ENCODE measurements at regions not wholly inside any gene's neighbourhood (a gene's known extent, or its start where the extent isn't known, plus 50 kb on each side); places are given as distances from the start of the nearest gene placed in this dataset.

DNA sequence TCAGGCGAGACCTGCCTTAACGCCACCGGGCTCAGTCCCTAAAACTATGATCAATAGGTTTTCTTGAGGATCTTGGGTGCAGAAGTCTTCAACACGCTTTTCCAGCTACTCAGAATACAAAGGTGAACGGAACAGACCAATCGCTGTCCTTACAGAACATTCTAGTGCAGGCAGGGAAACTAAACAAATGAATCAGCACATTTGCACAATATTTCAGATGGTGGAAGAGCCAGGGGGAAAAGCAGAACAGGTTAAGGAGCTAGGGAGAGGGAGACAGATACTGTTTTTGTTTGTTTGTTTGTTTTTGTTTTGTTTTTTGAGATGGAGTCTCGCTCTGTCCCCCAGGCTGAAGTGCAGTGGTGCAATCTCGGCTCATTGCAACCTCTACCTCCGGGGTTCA, 271.1 kb downstream of the TFAP2C start:
- H3K36me3 ChIP-seq (ENCODE audit: insufficient read depth, low read length) = no peaks in the 10 kb centered on the region
- no peaks in the 10 kb centered on the region for H4K20me1 ChIP-seq (ENCODE audit: insufficient read depth)
- H3K79me2 ChIP-seq (replicated peaks; ENCODE audit: insufficient read depth, low read length) = no peaks in the 10 kb centered on the region
- no peak overlapping the region for H2AFZ ChIP-seq (ENCODE audit: low read depth, low read length)
- H3K9ac ChIP-seq (ENCODE audit: low read length) = no peak overlapping the region
- no peak overlapping the region for H3K4me3 ChIP-seq (ENCODE audit: low read length)
- no peaks in the 10 kb centered on the region for H3K9me3 ChIP-seq (ENCODE audit: low read length)
- H3K9me2 ChIP-seq (ENCODE audit: insufficient read depth, low read length) = no peaks in the 10 kb centered on the region
- no peak for TF ChIP-seq TAF1 (IDR thresholded peaks at IDR 0.05; ENCODE audit: low read depth)
- TF ChIP-seq, protein P1, sequence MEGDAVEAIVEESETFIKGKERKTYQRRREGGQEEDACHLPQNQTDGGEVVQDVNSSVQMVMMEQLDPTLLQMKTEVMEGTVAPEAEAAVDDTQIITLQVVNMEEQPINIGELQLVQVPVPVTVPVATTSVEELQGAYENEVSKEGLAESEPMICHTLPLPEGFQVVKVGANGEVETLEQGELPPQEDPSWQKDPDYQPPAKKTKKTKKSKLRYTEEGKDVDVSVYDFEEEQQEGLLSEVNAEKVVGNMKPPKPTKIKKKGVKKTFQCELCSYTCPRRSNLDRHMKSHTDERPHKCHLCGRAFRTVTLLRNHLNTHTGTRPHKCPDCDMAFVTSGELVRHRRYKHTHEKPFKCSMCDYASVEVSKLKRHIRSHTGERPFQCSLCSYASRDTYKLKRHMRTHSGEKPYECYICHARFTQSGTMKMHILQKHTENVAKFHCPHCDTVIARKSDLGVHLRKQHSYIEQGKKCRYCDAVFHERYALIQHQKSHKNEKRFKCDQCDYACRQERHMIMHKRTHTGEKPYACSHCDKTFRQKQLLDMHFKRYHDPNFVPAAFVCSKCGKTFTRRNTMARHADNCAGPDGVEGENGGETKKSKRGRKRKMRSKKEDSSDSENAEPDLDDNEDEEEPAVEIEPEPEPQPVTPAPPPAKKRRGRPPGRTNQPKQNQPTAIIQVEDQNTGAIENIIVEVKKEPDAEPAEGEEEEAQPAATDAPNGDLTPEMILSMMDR (IDR thresholded peaks at IDR 0.05; ENCODE audit: poor library complexity, severe bottlenecking) = no peak
- TF ChIP-seq MXI1 (conservative IDR thresholded peaks at IDR 0.05; ENCODE audit: poor library complexity, severe bottlenecking) = no peak
- no peak for TF ChIP-seq EZH2 (IDR thresholded peaks at IDR 0.05; ENCODE audit: borderline replicate concordance, insufficient read depth, low read length, poor library complexity, severe bottlenecking)
- no peak for TF ChIP-seq EP300 (conservative IDR thresholded peaks at IDR 0.05; ENCODE audit: poor library complexity, severe bottlenecking)
- TF ChIP-seq SMC3 (conservative IDR thresholded peaks at IDR 0.05; ENCODE audit: poor library complexity) = no peak
- no peak for TF ChIP-seq POLR2AphosphoS5 (IDR thresholded peaks at IDR 0.05)
- TF ChIP-seq REST (IDR thresholded peaks at IDR 0.05; ENCODE audit: borderline replicate concordance) = no peak
- no peak for TF ChIP-seq RAD21 (conservative IDR thresholded peaks at IDR 0.05)
- no peak overlapping the region for H3K4me2 ChIP-seq (ENCODE audit: low read length)
- no peak overlapping the region for H3K27ac ChIP-seq (ENCODE audit: low read length)
- no peaks in the 10 kb centered on the region for H3K27me3 ChIP-seq (ENCODE audit: insufficient read depth, low read depth, low read length)
- H3F3A ChIP-seq (ENCODE audit: insufficient read depth, low read length, poor library complexity, severe bottlenecking) = no peaks in the 10 kb centered on the region

- no peaks in the 10 kb centered on the region for H3K79me2 ChIP-seq (replicated peaks; ENCODE audit: insufficient read depth, low read length)
- H4K20me1 ChIP-seq (ENCODE audit: insufficient read depth) = no peaks in the 10 kb centered on the region
- no peak overlapping the region for H3K4me3 ChIP-seq (ENCODE audit: low read length)
- H3K4me2 ChIP-seq (ENCODE audit: low read length) = no peak overlapping the region
- no peaks in the 10 kb centered on the region for H3K9me3 ChIP-seq (ENCODE audit: low read length)
- no peaks in the 10 kb centered on the region for H3K27me3 ChIP-seq (ENCODE audit: insufficient read depth, low read depth, low read length)
- H3F3A ChIP-seq (ENCODE audit: insufficient read depth, low read length, poor library complexity, severe bottlenecking) = no peaks in the 10 kb centered on the region
- no peaks in the 10 kb centered on the region for H3K9me2 ChIP-seq (ENCODE audit: insufficient read depth, low read length)
- no peaks in the 10 kb centered on the region for H3K36me3 ChIP-seq (ENCODE audit: insufficient read depth, low read length)
- TF ChIP-seq REST (IDR thresholded peaks at IDR 0.05; ENCODE audit: borderline replicate concordance) (no peak), TAF1 (IDR thresholded peaks at IDR 0.05; ENCODE audit: low read depth) (no peak), EZH2 (IDR thresholded peaks at IDR 0.05; ENCODE audit: borderline replicate concordance, insufficient read depth, low read length, poor library complexity, severe bottlenecking) (no peak), POLR2AphosphoS5 (IDR thresholded peaks at IDR 0.05) (no peak), EP300 (conservative IDR thresholded peaks at IDR 0.05; ENCODE audit: poor library complexity, severe bottlenecking) (no peak), SMC3 (conservative IDR thresholded peaks at IDR 0.05; ENCODE audit: poor library complexity) (no peak), MXI1 (conservative IDR thresholded peaks at IDR 0.05; ENCODE audit: poor library complexity, severe bottlenecking) (no peak)
- TF ChIP-seq, protein P1 (IDR thresholded peaks at IDR 0.05; ENCODE audit: poor library complexity, severe bottlenecking) = no peak
- H3K27ac ChIP-seq (ENCODE audit: low read length) = no peak overlapping the region
- H3K9ac ChIP-seq (ENCODE audit: low read length) = no peak overlapping the region
- H2AFZ ChIP-seq (ENCODE audit: low read depth, low read length) = no peak overlapping the region
Observed at GRCh38 chr20:56903421-56903820, 274.3 kb downstream of the TFAP2C start.
